Erythroblast (primary cell): ENCODE measurements at regions not wholly inside any gene's neighbourhood (a gene's known extent, or its start where the extent isn't known, plus 50 kb on each side); places are given as distances from the start of the nearest gene placed in this dataset.

Experiments
- GATA1 ChIP-seq: IDR thresholded peaks from 2 replicates; pipeline ENCODE4 v1.6.1; 2011; ENCODE audit warnings: low read depth, mild to moderate bottlenecking, control low read depth, low read length, moderate library complexity
- POLR2A ChIP-seq: IDR thresholded peaks from 2 replicates; pipeline ENCODE4 v1.6.1; 2011; ENCODE audit warnings: mild to moderate bottlenecking, low read length

GRCh38 chr12:126163984-126164383 lies 1098.7 kb downstream of the AACS start:
- TF ChIP-seq POLR2A = no peak
- TF ChIP-seq GATA1 = no peak
